K562 (cell line): ENCODE measurements at regions not wholly inside any gene's neighbourhood (a gene's known extent, or its start where the extent isn't known, plus 50 kb on each side); places are given as distances from the start of the nearest gene placed in this dataset.

ENCODE experiments used
- ATAC-seq: fragments of 200-7000 bp; cut with Tn5 transposase; 3 replicates; pipeline ENCODE4 v1.9.1; 2020; ENCODE audit warnings: moderate library complexity
- BruUV-seq: library from RNA; stranded (reverse); fragments of 400-500 nt; replicated peaks from 2 replicates; lab custom pipeline; 2021; lab: Mats Ljungman, UMichigan
- CTCF ChIA-PET: fragments of 300-600 bp; formaldehyde crosslinking; extraction: SDS; loops from one replicate; lab custom pipeline; 2021; ENCODE audit warnings: low intra/inter-chr PET ratio; lab: Yijun Ruan, JAX
- POLR2A ChIA-PET: fragments of 300-600, 350-650 bp; sonication (Branson Sonifier 250); formaldehyde crosslinking; extraction: SDS; loops from one replicate; lab custom pipeline; 2021; ENCODE audit warnings: antibody characterized with exemption, inconsistent platforms; lab: Yijun Ruan, JAX
- DNase-seq, 4 experiments: peaks; one replicate each; pipeline versions ENCODE4 v3.0.0 to v3.0.0-alpha.2; 2011 to 2018; ENCODE audit warnings: low spot score in 3 of 4, mixed read lengths in 3 of 4; ENCODE audit errors: extremely low read depth in 1 of 4
- FAIRE-seq: peaks from 2 replicates; lab custom pipeline; 2011; peaks lifted over from hg19 to GRCh38; lab: Jason Lieb, UNC
- H2AFZ ChIP-seq: 2 replicates; pipeline ENCODE4 v1.6.0; 2011; ENCODE audit warnings: low read depth, low read length, control low read depth, inconsistent platforms
- H3K27ac ChIP-seq: fragments of 200-600 bp; 3 replicates; pipeline ENCODE4 v1.8.0; 2011; ENCODE audit warnings: low read depth, mild to moderate bottlenecking, control low read depth, inconsistent platforms, low read length, moderate library complexity, mixed read lengths; ENCODE audit errors: extremely low read depth
- H3K27me3 ChIP-seq, 2 experiments: fragments of 300-600 bp in 1 of 2; 2 replicates in 1 of 2; 3 replicates in 1 of 2; pipeline versions ENCODE4 v1.6.0 to v1.8.0; 2011; ENCODE audit warnings: inconsistent platforms in 2 of 2, low read length in 2 of 2, mild to moderate bottlenecking in 1 of 2, mixed read lengths in 1 of 2, moderate library complexity in 1 of 2; ENCODE audit not compliant: control insufficient read depth in 2 of 2, insufficient read depth in 2 of 2
- H3K36me3 ChIP-seq: fragments of 300-600 bp; 3 replicates; pipeline ENCODE4 v1.8.0; 2011; ENCODE audit warnings: mild to moderate bottlenecking, low read length, inconsistent platforms; ENCODE audit not compliant: control insufficient read depth, insufficient read depth
- H3K4me1 ChIP-seq, 2 experiments: fragments of 200-600 bp in 1 of 2; replicated peaks in 1 of 2; 2 replicates in 1 of 2; 3 replicates in 1 of 2; pipeline versions ENCODE4 v1.5.1 to v1.8.0; 2011; ENCODE audit warnings: inconsistent platforms in 2 of 2, low read length in 2 of 2, mild to moderate bottlenecking in 1 of 2, mixed read lengths in 1 of 2, moderate library complexity in 1 of 2; ENCODE audit not compliant: control insufficient read depth in 2 of 2, insufficient read depth in 2 of 2
- H3K4me2 ChIP-seq: 2 replicates; pipeline ENCODE4 v1.6.1; 2011; ENCODE audit warnings: low read length, control low read depth, inconsistent platforms, mixed read lengths; ENCODE audit not compliant: insufficient read depth
- H3K4me3 ChIP-seq: fragments of 200-600 bp; sonication (generic), shearing (Covaris generic); 2 replicates; pipeline ENCODE4 v1.5.1; 2016; ENCODE audit warnings: control low read depth, inconsistent platforms
- H3K79me2 ChIP-seq: fragments of 200-600 bp; 3 replicates; pipeline ENCODE4 v1.8.0; 2011; ENCODE audit warnings: low read length, inconsistent platforms; ENCODE audit not compliant: control insufficient read depth, insufficient read depth
- H3K9ac ChIP-seq, 2 experiments: 2 replicates each; pipeline versions ENCODE4 v1.6.0 to v1.6.1; 2011; ENCODE audit warnings: low read depth in 2 of 2, low read length in 2 of 2, control low read depth in 1 of 2, inconsistent platforms in 1 of 2, mild to moderate bottlenecking in 1 of 2, mixed read lengths in 1 of 2; ENCODE audit not compliant: insufficient read depth in 1 of 2
- H3K9me1 ChIP-seq: one replicate; pipeline ENCODE4 v1.6.0; 2011; ENCODE audit warnings: inconsistent platforms, mild to moderate bottlenecking, low read length, moderate library complexity; ENCODE audit not compliant: control insufficient read depth, insufficient read depth
- H3K9me3 ChIP-seq: replicated peaks from 2 replicates; pipeline ENCODE4 v1.5.1; 2011; ENCODE audit warnings: low read depth, low read length, inconsistent platforms; ENCODE audit not compliant: control insufficient read depth, insufficient read depth
- H4K20me1 ChIP-seq: replicated peaks from 2 replicates; pipeline ENCODE4 v1.6.1; 2011; ENCODE audit warnings: low read length, inconsistent platforms, mixed read lengths; ENCODE audit not compliant: control insufficient read depth, insufficient read depth
- FOXK1 ChIP-seq: sonication (generic); formaldehyde crosslinking; IDR thresholded peaks from 2 replicates; pipeline ENCODE4 v1.8.0; 2022; ENCODE audit warnings: missing genetic modification reagents, mild to moderate bottlenecking, borderline replicate concordance
- GTF2E2 ChIP-seq: fragments of 200-800 bp; sonication (Bioruptor generic); IDR thresholded peaks from 2 replicates; pipeline ENCODE4 v1.6.1; 2016; ENCODE audit warnings: missing genetic modification characterization, missing compliant biosample characterization
- PATZ1 ChIP-seq: fragments of 250-450 bp; sonication (Bioruptor Pico); IDR thresholded peaks from 2 replicates; pipeline ENCODE4 v1.5.0; 2020; ENCODE audit warnings: mild to moderate bottlenecking, borderline replicate concordance
- POLR2A ChIP-seq: fragments of 450-650 bp; conservative IDR thresholded peaks from 2 replicates; pipeline ENCODE4 v1.6.1; 2016
- SREBF1 ChIP-seq: fragments of 150-350 bp; IDR thresholded peaks from 2 replicates; pipeline ENCODE4 v1.6.1; 2014; ENCODE audit warnings: antibody characterized with exemption, low read depth, low read length, borderline replicate concordance
- TFAP4 ChIP-seq: sonication (generic); formaldehyde crosslinking; IDR thresholded peaks from 2 replicates; pipeline ENCODE4 v1.8.0; 2022; ENCODE audit warnings: missing genetic modification reagents, mild to moderate bottlenecking, moderate library complexity, borderline replicate concordance
- ZBTB40 ChIP-seq, 2 experiments: fragments of 450-650 bp in 1 of 2; sonication (generic) in 1 of 2; formaldehyde crosslinking in 1 of 2; IDR thresholded peaks; 2 replicates each; pipeline versions ENCODE4 v1.7.1 to v1.9.0; 2016 to 2022; ENCODE audit warnings: inconsistent platforms in 1 of 2, mild to moderate bottlenecking in 1 of 2, missing genetic modification reagents in 1 of 2
- ZNF324 ChIP-seq: fragments of 250-450 bp; sonication (Bioruptor Pico); IDR thresholded peaks from 2 replicates; pipeline ENCODE4 v1.4.0; 2020; ENCODE audit warnings: mild to moderate bottlenecking
- ZNF830 ChIP-seq: fragments of 250-450 bp; sonication (Bioruptor Pico); IDR thresholded peaks from 2 replicates; pipeline ENCODE4 v1.5.0; 2021; ENCODE audit warnings: mild to moderate bottlenecking
- WGBS: fragments of 100-300 bp; shearing (Covaris generic); methylation state at CpG from one replicate; pipeline ENCODE4 v1.1.6; 2016; ENCODE audit warnings: low coverage, mixed read lengths; ENCODE audit not compliant: insufficient coverage; ENCODE audit errors: missing lambda C conversion rate; 5-methylcytosine and 5-hydroxymethylcytosine counted together
- in situ Hi-C: fragments of 300-500 bp; cut with MboI; formaldehyde crosslinking; loops from 4 replicates; pipeline ENCODE4 v1.15.0; 2018; ENCODE audit warnings: inconsistent platforms, mixed read lengths
- intact Hi-C: fragments of 100-400 bp; cut with micrococcal nuclease; formaldehyde crosslinking; loops from 2 replicates; pipeline ENCODE4 v1.14.2; 2022

GRCh38 chr6:22146931-22147701 lies 149.7 kb downstream of the PRL start:
- Histone ChIP-seq H3K27ac (no peak overlapping the region), H3K9ac (no peak overlapping the region), H3K9me3 (no peaks in the 10 kb centered on the region), H2AFZ (no peak overlapping the region), H3K27me3 (peaks cover 17 to 27% of the 10 kb centered on the region in 2 experiments), H3K4me1 (peaks cover 0 to 6% of the 10 kb centered on the region in 2 experiments; a peak in 1 of 5 replicates), H3K4me2 (no peak overlapping the region), H3K36me3 (no peaks in the 10 kb centered on the region), H4K20me1 (no peaks in the 10 kb centered on the region), H3K9me1 (no peaks in the 10 kb centered on the region), H3K79me2 (no peaks in the 10 kb centered on the region), H3K4me3 (no peak overlapping the region)
- 26% methylated on average over 20 of the region's 22 CpGs for WGBS
- FAIRE-seq (no peak), DNase-seq (no peak), ATAC-seq (no peak)
- POLR2A ChIA-PET, result interaction anchor here (1.7 kb wide), 1 partner anchor 9 kb away, joined by 5 read pairs; no protein-coding TSS in a partner anchor
- BruUV-seq, result no TSS peak
- CTCF ChIA-PET, result no interaction called here
- in situ Hi-C loops (no loop called here), intact Hi-C loops (no loop called here)
- TF ChIP-seq ZBTB40 (IDR thresholded peaks at IDR 0.05), result no peak
- no peak for TF ChIP-seq ZBTB40 (CRISPR knock-in tag; IDR thresholded peaks at IDR 0.05)
- no peak for TF ChIP-seq PATZ1 (CRISPR knock-in tag)
- TF ChIP-seq GTF2E2 (tag), result no peak
- TF ChIP-seq SREBF1, result no peak
- no peak for TF ChIP-seq ZNF324 (CRISPR knock-in tag)
- no peak for TF ChIP-seq ZNF830
- TF ChIP-seq POLR2A, result no peak
- TF ChIP-seq TFAP4, result no peak
- no peak for TF ChIP-seq FOXK1 (CRISPR knock-in tag)
